Non-pigmented ciliary epithelial cell (primary cell): ENCODE measurements at regions not wholly inside any gene's neighbourhood (a gene's known extent, or its start where the extent isn't known, plus 50 kb on each side); places are given as distances from the start of the nearest gene placed in this dataset.
"Not testable (repeated sequence)": the region's sequence is repeated elsewhere in the genome, so short reads cannot be mapped to it uniquely, and the experiment has no call there.

Experiments
- DNase-seq: peaks from one replicate; pipeline ENCODE4 v3.0.0-alpha.2; 2010; ENCODE audit warnings: low read depth

GRCh38 chr6:6748001-6748400, 159.5 kb downstream of the LY86 start:
- DNase-seq = no peak

GRCh38 chr6:6749702-6750491, 161.4 kb downstream of the LY86 start:
- DNase-seq = peak; percentile 69

DNA sequence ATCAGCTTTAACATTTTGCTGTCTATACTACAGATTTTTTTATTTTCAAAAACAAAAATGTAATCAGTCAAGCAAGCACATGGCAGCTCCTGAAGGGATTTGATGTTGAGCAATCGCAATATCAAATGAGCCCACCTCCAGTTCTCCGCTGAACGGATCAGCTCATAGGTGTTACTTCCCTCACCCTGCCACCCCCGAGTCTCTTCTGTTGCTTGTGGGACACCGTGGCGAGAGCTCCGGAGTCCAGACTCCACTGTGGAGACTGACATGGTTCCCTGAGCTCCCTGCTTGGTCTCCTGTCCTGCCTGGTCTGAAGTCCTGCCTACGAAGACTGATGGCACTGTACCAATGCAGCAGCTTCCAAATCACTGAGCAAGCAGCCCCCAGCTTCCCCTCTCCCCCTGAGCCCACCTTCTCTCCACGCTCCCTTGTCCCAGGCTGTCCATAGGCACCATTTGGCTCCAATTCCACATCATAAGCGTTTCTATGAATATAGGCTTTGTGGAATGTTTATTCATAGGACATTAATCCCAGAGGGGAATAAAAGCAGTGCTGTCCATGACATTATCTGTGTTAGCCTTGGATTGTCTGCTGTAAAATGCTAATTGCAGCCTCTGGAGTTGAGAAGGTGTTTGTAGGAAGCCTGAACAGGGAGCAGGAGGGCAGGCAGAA, 162.2 kb downstream of the LY86 start:
- DNase-seq = no peak

DNA sequence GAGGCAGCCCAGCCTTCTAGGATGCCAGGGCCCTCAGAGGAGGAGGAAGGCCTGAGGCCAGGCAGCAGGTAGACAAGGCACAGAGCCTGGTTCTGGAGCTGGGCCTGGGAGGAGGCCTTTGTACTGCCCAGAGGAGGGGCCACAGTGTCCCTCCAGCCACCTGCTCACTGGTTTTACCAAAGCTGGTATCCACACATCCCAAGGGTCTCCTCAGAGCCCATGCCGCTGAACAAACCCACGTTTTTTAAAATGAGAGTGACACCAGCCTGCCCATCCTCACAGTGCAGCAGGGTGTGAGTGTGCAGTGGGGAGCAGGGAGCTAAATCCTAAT, 162.7 kb downstream of the LY86 start:
- DNase-seq = no peak

DNA sequence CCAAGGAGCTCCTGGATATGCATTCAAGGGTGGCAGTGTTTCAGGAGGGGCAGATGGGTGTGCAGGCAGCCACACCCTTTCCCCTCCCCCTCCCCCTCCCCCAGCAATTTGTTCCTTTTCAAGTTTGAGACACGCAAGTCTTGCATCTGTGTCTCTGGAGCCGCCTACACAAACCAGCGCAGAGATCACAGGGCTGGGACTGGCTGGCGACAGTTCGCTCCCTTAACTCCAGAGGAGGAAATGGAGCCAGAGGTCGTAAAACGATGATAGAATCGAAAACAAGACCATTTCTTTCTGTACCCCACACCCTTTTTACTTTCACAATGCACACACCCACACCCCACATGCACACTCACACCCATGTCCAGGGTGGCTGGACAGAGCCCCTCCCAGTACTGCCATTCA, 163.1 kb downstream of the LY86 start:
- DNase-seq = no peak

DNA sequence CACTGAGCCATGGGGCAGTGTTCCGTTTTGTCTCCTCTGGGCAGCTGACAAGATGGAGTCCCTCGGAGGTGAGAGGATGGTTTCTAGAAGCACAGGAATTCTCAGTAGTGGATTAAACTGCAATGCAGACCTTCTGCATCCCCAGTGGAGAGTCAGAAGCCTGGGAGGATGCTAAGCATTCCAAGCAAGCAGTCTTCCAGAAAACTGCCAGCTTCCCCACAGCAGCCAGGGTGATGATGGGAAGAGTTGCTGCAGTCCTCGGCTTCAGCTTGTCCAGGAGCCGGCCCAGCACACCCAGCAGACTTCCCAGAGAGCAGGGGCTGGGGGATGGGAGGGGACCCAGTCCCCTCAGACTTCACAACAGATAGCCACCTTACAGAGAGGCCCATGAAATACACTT, 163.6 kb downstream of the LY86 start:
- DNase-seq = no peak

GRCh38 chr6:6753301-6753700, 164.8 kb downstream of the LY86 start:
- DNase-seq = no peak

DNA sequence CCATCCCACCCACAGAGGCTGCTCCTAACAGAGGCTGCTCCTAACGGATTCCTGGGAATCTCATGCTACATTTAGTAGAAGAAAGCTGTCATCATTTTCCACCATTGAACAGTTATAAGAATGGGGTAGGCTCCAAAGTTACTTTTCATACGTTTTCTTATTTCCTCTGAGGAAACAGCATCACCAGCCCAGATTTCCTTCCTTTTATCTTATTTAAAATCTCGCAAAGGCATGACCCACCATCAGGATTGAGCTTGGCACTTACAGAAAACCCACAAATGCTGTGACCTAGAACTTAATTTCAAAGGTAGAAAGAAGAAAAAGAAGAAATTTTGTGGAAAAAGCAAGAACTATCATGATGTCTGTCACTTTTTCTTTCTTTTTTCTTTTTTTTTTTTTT, 168.0 kb downstream of the LY86 start:
- no peak for DNase-seq

- DNase-seq = no peak
Observed at GRCh38 chr6:6758546-6758914, 170.0 kb downstream of the LY86 start.

- DNase-seq = no peak
Observed at GRCh38 chr6:6758915-6759654, 170.6 kb downstream of the LY86 start.

DNA sequence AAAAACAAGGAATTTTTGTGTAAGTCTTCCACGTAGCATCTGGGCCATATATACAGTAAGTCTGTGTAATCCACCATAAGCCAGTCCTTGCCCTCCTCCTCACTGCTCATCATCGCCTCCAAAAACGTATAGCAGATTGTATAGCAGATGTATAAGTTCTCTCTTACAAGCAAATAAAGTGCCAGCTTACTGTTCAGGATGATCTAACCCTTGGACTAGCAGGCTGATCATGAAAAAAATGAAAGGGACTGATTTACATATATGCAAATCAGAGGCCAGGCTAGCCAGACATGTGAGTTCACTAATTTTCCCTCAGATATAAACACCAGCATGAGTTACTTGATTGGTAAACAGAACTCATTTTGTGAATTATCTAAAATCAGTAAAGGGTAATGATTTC, 171.5 kb downstream of the LY86 start:
- no peak for DNase-seq

GRCh38 chr6:6762566-6762965, 174.0 kb downstream of the LY86 start:
- DNase-seq = not testable (repeated sequence)

DNA sequence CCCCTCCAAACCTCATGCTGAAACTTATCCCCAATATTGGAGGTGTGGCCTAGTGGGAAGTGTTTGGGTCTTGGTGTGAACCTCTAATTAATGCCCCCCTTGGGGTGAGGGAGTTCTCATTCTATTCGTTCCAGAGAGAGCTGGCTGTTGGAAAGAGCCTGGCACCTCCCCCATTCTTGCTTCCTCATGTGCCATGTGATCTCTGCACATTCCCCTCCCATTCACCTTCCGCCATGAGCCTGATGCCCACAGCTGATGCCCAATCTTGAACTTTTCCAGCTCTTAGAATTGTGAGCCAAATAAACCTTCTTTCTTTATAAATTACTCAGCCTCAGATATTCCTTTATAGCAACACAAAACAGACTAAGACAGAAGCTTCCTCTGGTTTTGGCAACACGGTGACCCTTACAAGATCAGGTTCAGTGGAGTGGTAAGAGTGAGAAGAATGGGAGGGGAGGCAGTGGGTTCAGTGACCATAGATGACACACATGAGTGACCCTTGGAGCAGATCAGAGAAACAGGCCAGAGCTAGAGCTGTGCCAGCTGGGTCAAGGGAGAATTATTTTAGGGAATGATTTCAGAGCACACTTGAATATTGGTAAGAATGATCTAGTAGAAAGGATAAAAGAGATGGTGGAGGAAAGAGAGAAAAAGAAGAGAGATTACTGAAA, 176.4 kb downstream of the LY86 start:
- no peak for DNase-seq

DNA sequence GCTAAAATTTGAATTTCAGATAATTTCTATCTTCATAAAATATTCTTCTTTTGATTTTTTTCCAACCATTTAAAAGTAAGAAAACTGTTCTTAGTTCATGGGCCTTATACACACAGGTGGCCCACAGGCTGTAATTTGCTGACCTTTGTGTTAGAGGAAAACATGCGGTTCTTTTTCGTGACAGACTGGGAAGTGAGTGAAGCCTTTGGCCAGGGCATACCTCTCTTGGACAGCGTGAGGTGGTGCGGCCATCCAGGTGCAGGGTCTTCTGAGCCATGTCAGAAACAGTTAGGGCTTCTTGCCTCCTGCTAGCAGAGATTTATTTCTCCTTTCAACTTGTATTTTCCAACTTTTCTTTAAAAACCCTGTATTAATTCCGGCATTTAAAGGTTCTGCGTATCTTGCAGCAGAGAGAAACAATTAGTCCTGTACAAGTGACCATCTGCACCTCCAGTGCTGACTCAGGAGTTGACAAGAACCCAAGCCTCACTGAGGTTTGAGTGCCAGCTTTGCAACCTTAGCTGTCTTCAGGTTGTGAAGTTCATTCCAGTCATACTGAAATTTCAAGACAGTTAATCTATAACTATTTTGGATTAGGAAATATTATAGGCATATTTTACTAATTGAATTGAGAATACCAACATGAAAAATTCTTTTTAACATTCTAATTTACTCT, 177.8 kb downstream of the LY86 start:
- DNase-seq = no peak

- DNase-seq = no peak
Observed at GRCh38 chr6:6769466-6769865, 180.9 kb downstream of the LY86 start.

GRCh38 chr6:6771224-6771945, 182.9 kb downstream of the LY86 start:
- DNase-seq = no peak

DNA sequence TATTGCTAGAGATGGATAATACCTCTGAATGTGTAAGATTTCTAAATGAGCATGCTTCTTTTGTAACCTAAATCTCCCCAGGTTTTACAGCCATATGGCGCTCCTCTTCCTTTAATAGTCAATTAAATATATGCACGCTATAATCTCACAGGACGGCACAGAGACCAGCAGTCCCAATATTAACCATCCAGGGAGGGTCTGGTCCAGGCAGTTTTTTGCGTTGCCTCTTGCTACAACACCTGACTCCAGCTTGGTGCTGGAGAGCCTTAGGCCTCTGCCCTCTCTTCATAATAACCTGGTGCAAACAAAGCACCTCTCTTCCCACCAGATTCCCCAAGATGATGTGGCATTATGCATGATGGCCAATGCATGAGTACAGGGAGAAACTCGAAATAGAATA, 183.4 kb downstream of the LY86 start:
- DNase-seq = no peak

GRCh38 chr6:6772751-6773150, 184.2 kb downstream of the LY86 start:
- DNase-seq = no peak

DNA sequence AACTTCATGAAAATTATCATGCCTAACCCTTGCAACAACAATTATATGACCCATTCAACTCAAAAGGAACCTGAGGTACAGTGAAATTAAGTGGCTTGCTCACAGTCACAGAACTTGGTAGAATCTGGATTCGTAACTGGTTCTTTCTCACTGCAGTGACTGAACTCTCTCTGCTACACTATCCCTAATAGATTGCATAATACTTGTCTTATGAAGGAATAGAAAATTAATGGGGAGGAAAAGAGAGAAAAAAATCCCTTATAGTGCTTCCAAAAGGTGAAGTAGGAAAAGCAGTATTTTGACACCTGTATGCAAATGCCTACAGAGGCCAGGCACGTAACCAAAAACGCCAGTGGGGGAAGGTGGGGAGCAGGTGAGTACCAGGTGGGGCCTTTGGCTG, 186.6 kb downstream of the LY86 start:
- DNase-seq = no peak

- no peak for DNase-seq
Observed at GRCh38 chr6:6780231-6780630, 191.7 kb downstream of the LY86 start.

- DNase-seq = no peak
Observed at GRCh38 chr6:6781172-6781872, 192.8 kb downstream of the LY86 start.
